Mucosa of gallbladder (tissue), 1 donor: ENCODE measurements at regions not wholly inside any gene's neighbourhood (a gene's known extent, or its start where the extent isn't known, plus 50 kb on each side); places are given as distances from the start of the nearest gene placed in this dataset.

Source experiments
- DNase-seq: peaks from one replicate; pipeline ENCODE4 v3.0.0-alpha.2; 2020; ENCODE audit warnings: low spot score
- donor health status: DM: no; HTN: no; CAD: no.

GRCh38 chr6:139641376-139641775 lies 266.9 kb upstream of the CITED2 start:
- DNase-seq, result no peak

DNA sequence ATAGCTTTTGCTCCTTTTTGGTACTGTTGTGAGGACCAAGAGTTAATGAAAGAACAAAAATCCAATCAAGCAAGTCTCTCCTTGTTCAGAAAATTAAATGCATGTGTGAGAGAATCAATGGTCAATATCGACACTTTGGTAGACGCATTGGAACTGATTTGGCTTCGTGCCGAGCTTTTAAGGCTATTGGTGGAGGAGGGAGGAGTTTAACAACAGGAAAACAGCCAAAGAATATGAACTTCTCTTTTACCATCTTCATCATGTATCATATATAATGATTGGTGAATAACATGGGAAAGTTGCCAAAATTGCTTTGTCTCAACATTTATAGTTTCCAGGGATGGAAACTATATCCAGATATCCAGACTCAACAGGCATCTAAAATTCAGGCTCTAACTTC lies 266.5 kb upstream of the CITED2 start:
- DNase-seq, result no peak

- no peak for DNase-seq
These were observed 266.0 kb upstream of the CITED2 start for GRCh38 chr6:139640448-139640847.

DNA sequence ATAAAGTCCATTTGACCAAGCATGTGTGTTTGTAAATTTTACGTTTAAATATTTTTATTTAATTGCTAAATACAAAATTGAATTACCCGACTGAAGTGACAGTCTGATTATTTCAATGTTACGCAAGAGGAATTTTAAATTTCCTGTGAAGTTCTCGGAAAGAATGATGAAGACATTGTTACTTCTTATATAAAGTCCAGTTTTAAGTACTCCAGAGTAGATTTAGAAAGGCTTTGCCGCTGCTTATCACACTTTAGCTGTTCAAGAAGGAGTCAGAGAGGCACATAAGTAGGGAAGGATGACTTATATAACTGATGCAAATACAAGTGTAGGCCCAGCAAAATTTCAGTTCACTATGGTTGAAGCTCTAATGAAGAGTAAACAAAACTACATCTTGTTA lies 265.1 kb upstream of the CITED2 start:
- no peak for DNase-seq

- no peak for DNase-seq
These were observed 263.9 kb upstream of the CITED2 start for GRCh38 chr6:139638179-139638941.

- no peak for DNase-seq
These were observed 263.3 kb upstream of the CITED2 start for GRCh38 chr6:139637766-139638165.

- DNase-seq, result no peak
These were observed 261.9 kb upstream of the CITED2 start for GRCh38 chr6:139636391-139636790.

DNA sequence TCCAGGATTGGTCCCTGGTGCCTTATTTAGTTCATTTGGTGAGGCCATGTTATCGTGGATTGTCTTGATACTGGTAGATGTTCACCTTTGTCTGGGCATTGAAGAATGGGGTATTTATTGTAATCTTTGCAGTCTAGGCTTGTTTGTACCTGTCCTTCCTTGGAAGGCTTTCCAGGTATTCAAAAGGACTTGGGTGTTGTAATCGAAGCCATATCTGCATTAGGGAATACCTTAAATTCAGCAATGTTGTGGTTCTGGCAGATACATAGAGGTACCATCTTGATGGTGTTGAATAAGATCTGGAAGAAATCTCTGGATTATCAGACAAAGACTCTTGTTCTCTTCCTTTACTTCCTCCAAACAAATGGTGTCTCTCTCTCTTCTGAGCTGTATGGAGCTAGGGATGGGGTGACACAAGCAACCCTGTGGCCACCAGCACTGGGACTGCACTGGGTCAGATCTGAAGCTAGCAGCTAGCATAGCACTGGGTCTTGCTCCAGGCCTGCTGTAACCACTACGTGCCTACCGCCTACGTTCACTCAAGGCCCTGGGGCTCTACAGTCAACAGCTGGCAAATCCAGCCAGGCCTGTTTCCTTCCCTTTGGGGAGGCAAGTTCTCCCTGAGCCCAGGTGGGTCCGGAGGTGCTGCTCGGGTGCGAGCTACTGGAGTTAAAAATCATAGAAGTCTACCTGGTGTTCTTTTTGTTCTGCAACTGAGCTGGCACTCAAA lies 261.1 kb upstream of the CITED2 start:
- no peak for DNase-seq

DNA sequence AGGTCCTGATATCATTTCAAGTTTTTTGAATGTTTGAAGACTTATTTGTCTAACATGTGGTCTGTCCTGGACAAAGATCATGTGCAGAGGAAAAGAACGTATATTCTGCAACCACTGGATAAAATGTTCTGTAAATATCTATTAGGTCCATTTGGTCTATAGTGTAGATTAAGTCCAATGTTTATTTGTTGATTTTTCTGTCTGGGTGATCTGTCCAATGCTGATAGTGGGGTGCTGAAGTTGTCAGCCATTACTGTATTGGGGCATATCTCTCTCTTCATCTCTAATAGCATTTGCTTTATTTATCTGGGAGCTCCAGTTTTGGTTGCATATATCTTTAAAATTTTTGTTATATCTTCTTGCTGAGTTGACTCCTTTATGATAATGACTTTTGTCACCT lies 258.4 kb upstream of the CITED2 start:
- no peak for DNase-seq

GRCh38 chr6:139628270-139628669 lies 253.8 kb upstream of the CITED2 start:
- DNase-seq, result no peak

GRCh38 chr6:139627091-139627490 lies 252.6 kb upstream of the CITED2 start:
- DNase-seq, result no peak

GRCh38 chr6:139625998-139626975 lies 251.8 kb upstream of the CITED2 start:
- no peak for DNase-seq

- no peak for DNase-seq
These were observed 250.9 kb upstream of the CITED2 start for GRCh38 chr6:139625081-139625939.

GRCh38 chr6:139623372-139623771 lies 248.9 kb upstream of the CITED2 start:
- DNase-seq, result no peak

DNA sequence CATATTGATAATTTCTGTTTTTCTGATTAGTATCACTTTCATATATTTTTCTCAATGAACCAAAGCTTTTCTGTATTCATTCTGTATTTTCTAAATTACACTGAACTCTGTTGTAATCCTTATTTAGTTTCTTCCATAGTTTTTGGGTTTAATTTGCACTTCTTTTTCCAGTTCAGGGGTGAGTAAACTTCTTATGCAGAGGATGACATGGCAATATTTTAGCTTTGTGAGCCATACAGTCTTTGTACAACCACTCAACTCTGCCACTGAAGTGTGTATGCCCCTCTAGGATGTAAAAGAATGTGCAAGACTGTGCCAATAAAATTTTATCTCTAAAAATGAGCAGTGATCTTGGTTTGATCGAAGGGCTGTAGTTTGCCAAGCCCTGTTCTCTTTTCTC lies 239.0 kb upstream of the CITED2 start:
- DNase-seq, result no peak

DNA sequence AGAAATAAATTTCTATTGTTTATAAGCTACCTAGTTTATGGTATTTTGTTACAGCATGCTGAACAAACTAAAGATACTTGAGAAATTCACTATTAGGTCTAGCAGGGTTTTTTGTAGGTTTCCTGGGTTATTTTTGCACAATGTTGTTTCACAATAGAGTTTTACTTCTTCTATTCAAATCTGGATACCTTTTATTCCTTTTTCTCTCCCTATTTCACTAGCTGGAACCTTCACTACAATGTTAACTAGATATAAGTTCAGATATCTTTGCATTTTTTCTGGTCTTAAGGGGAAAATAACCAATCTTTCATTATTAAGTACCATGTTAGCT lies 237.7 kb upstream of the CITED2 start:
- DNase-seq, result no peak

DNA sequence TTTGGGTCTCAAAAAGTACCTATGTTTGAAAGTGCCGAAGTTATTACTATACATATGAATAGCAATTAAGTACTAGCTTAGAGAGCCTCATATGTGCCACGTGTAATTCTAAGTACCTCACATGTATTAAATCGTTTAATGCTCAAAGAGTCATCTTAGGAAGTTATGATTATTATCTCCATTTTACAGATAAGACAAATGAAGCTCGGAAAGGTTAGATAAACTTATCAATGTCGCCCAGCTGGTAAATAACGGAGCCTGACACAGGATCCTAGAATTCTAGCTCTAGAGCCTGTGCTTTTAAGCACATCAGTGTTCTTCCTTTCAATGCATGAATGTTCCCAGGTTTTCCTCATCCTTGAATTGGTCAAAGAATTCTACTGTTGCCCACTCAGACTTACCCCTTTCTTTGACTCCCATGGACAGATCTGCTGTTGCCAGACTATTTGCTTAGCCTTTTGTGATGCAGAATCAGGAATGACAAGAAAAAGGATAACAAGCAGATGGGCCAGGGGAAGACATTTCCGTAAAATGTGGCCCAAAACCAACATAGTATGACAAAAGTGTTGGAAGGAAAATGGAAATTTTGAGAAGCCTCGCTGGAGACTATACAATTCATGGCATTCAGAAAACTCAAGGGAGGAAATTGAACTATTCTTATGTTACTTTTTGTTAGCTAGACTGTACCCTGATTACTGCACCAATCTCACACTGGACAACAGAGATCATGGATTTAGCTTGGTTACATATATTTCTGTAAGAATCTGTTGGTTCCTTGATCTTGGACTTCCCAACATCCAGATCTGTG lies 237.1 kb upstream of the CITED2 start:
- no peak for DNase-seq

DNA sequence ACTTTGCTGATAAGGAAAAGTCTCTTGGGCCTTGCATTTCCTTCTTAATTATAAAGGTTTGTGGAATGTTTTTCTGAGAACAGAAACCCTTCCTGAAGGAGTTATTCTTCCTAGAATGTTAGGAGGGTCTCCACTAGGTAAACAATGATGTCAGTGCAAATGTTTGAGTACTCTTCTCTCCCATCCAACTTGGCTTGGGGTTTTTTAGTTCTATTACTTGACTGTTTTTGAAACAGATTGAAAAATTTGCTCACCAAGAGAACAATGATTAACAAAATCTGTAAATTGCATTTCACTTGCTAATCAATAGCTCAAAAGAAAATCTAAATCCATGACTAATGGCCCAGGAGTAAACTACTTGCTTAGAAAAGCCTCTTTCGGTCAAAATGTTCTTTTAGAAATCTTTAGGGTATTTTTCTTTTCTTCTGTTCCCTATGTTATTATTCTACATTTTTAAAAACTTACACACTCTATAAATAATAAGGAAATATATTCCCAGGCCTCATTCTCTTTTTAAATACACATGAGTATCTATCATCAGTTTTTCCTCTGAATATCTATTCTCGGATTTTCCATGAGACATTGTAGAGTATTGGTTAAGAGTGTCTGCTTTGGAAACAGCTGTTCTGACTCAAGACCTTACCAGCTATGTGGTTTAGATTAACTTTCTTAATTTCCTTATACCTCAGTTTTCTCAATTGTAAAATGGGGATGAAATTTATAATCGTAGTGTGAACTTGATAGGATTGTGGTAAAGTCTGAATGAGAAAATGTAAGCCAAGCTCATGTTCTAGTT lies 234.2 kb upstream of the CITED2 start:
- DNase-seq, result no peak

- no peak for DNase-seq
These were observed 230.9 kb upstream of the CITED2 start for GRCh38 chr6:139605350-139605749.

GRCh38 chr6:139603581-139603980 lies 229.1 kb upstream of the CITED2 start:
- no peak for DNase-seq
